ENCODE measurements at regions not wholly inside any gene's neighbourhood (a gene's known extent, or its start where the extent isn't known, plus 50 kb on each side); places are given as distances from the start of the nearest gene placed in this dataset.

DNA sequence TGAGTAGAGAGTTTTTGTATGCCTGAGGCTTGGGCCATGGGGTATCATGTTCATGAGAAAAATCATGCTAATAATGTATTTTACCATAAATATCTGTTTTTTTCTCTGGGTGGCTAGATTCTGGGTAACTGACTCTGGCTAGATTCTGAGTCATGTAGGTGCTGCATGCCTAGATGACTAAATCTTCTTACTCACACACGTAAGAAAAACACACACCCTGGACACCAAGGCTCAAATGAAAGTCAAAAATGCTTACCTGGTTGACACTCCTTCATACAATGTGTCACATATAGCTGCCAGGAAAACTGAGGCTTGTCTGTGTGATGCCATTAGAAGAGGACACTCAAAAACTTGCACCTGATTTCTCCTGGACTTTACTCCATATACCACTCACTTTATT is 597.4 kb upstream of the SLITRK1 start:
- Histone ChIP-seq H3K79me2 (ENCODE audit: low read length) (no peaks in the 10 kb centered on the region), H3K4me2 (ENCODE audit: low read length) (no peak overlapping the region), H3K9me2 (replicated peaks; ENCODE audit: low read length) (no peaks in the 10 kb centered on the region), H3K36me3 (ENCODE audit: low read depth, low read length) (no peaks in the 10 kb centered on the region), H3K4me3 (ENCODE audit: low read length) (no peak overlapping the region), H3K9ac (ENCODE audit: low read length) (no peak overlapping the region), H3K27ac (ENCODE audit: low read length) (no peak overlapping the region), H3F3A (ENCODE audit: low read length, unreplicated experiment) (no peaks in the 10 kb centered on the region), H3K27me3 (ENCODE audit: low read length) (no peaks in the 10 kb centered on the region), H3K9me3 (ENCODE audit: low read length) (no peaks in the 10 kb centered on the region), H2AFZ (ENCODE audit: low read length) (no peak overlapping the region), H4K20me1 (ENCODE audit: low read length) (no peaks in the 10 kb centered on the region), H3K4me1 (ENCODE audit: insufficient read depth, low read length) (peaks cover 2% of the 10 kb centered on the region; the same call in 1 of the 2 replicates)
- ChIA-PET CTCF (no interaction called here), POLR2A (ENCODE audit: unreplicated experiment) (no interaction called here)
- DNase-seq: peak; percentile 60
- no TSS peak for BruUV-seq (replicated peaks)
- no peak for TF ChIP-seq EZH2 (IDR thresholded peaks at IDR 0.05; ENCODE audit: low read length, unreplicated experiment)
- TF ChIP-seq, protein P1, sequence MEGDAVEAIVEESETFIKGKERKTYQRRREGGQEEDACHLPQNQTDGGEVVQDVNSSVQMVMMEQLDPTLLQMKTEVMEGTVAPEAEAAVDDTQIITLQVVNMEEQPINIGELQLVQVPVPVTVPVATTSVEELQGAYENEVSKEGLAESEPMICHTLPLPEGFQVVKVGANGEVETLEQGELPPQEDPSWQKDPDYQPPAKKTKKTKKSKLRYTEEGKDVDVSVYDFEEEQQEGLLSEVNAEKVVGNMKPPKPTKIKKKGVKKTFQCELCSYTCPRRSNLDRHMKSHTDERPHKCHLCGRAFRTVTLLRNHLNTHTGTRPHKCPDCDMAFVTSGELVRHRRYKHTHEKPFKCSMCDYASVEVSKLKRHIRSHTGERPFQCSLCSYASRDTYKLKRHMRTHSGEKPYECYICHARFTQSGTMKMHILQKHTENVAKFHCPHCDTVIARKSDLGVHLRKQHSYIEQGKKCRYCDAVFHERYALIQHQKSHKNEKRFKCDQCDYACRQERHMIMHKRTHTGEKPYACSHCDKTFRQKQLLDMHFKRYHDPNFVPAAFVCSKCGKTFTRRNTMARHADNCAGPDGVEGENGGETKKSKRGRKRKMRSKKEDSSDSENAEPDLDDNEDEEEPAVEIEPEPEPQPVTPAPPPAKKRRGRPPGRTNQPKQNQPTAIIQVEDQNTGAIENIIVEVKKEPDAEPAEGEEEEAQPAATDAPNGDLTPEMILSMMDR (conservative IDR thresholded peaks at IDR 0.05; ENCODE audit: low read depth, low read length): no peak
- no peak for TF ChIP-seq EZH2phosphoT487 (IDR thresholded peaks at IDR 0.05; ENCODE audit: borderline replicate concordance, low read length)
- peak; percentile 94 for ATAC-seq
- intact Hi-C loops (cut with micrococcal nuclease): no loop called here

DNA sequence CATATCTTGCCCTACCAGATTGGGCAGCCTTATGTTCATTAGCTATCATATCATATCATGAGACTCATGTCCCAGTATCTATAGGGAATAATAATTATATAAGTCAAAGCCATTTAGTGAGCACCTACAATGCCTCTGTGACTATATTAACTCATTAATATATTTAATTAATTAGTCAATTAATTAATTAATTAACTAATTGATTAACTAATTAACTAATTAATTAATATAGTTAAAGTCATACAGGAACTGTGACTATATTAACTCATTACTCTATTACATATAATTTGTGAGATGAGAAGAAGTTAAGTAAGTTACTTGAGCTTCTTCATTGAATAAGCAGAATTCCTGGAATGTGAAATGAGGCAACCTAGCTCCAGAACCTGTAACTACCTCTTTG is 588.3 kb upstream of the SLITRK1 start:
- ChIA-PET POLR2A (ENCODE audit: unreplicated experiment) (no interaction called here), CTCF (no interaction called here)
- Histone ChIP-seq H3K4me2 (ENCODE audit: low read length) (no peak overlapping the region), H3K9me2 (replicated peaks; ENCODE audit: low read length) (no peaks in the 10 kb centered on the region), H3K4me3 (ENCODE audit: low read length) (no peak overlapping the region), H3K27ac (ENCODE audit: low read length) (no peak overlapping the region), H3K27me3 (ENCODE audit: low read length) (no peaks in the 10 kb centered on the region), H3K79me2 (ENCODE audit: low read length) (no peaks in the 10 kb centered on the region), H3K4me1 (ENCODE audit: insufficient read depth, low read length) (no peaks in the 10 kb centered on the region), H3F3A (ENCODE audit: low read length, unreplicated experiment) (no peaks in the 10 kb centered on the region), H3K36me3 (ENCODE audit: low read depth, low read length) (no peaks in the 10 kb centered on the region), H4K20me1 (ENCODE audit: low read length) (no peaks in the 10 kb centered on the region), H3K9ac (ENCODE audit: low read length) (no peak overlapping the region), H3K9me3 (ENCODE audit: low read length) (no peaks in the 10 kb centered on the region), H2AFZ (ENCODE audit: low read length) (no peak overlapping the region)
- TF ChIP-seq EZH2 (IDR thresholded peaks at IDR 0.05; ENCODE audit: low read length, unreplicated experiment): no peak
- ATAC-seq (no peak), DNase-seq (no peak)
- intact Hi-C loops (cut with micrococcal nuclease): no loop called here
- BruUV-seq (replicated peaks): no TSS peak

DNA sequence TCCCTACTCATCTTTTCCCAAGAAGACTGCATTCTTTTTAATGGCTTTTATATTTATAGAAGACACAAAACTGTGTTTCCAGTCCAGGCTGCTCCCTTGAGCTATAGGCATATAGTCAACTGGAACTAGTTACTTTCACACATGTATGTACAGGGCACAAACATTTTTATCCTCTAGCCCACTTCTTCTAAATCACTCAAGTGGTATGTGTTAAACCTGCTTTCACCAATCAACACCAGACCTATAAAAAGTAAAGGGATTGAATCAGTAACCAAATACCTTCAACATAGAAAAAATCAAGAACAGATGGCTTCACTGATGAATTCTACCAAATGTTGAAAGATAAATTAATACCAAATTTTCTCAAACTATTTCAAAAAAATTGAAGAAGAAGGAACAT is 584.2 kb upstream of the SLITRK1 start:
- no peak overlapping the region for H3K27ac ChIP-seq (ENCODE audit: low read length)
- no peak overlapping the region for H3K9ac ChIP-seq (ENCODE audit: low read length)
- H3K36me3 ChIP-seq (ENCODE audit: low read depth, low read length): no peaks in the 10 kb centered on the region
- ChIA-PET CTCF (no interaction called here), POLR2A (ENCODE audit: unreplicated experiment) (no interaction called here)
- no peak for DNase-seq
- no peaks in the 10 kb centered on the region for H3K9me3 ChIP-seq (ENCODE audit: low read length)
- no peak overlapping the region for H3K4me2 ChIP-seq (ENCODE audit: low read length)
- H3K27me3 ChIP-seq (ENCODE audit: low read length): no peaks in the 10 kb centered on the region
- no peak overlapping the region for H3K4me3 ChIP-seq (ENCODE audit: low read length)
- TF ChIP-seq EZH2phosphoT487 (IDR thresholded peaks at IDR 0.05; ENCODE audit: borderline replicate concordance, low read length) (no peak), EZH2 (IDR thresholded peaks at IDR 0.05; ENCODE audit: low read length, unreplicated experiment) (no peak)
- TF ChIP-seq, protein P1 (conservative IDR thresholded peaks at IDR 0.05; ENCODE audit: low read depth, low read length): no peak
- no peaks in the 10 kb centered on the region for H3K4me1 ChIP-seq (ENCODE audit: insufficient read depth, low read length)
- intact Hi-C loops (cut with micrococcal nuclease): no loop called here
- no peaks in the 10 kb centered on the region for H3K9me2 ChIP-seq (replicated peaks; ENCODE audit: low read length)
- BruUV-seq (replicated peaks): no TSS peak
- ATAC-seq: no peak
- H3F3A ChIP-seq (ENCODE audit: low read length, unreplicated experiment): no peaks in the 10 kb centered on the region
- H3K79me2 ChIP-seq (ENCODE audit: low read length): no peaks in the 10 kb centered on the region
- H4K20me1 ChIP-seq (ENCODE audit: low read length): no peaks in the 10 kb centered on the region
- no peak overlapping the region for H2AFZ ChIP-seq (ENCODE audit: low read length)
